Skeletal muscle cell (primary cell): ENCODE measurements at regions not wholly inside any gene's neighbourhood (a gene's known extent, or its start where the extent isn't known, plus 50 kb on each side); places are given as distances from the start of the nearest gene placed in this dataset.

Experiments used
- DNase-seq: peaks from one replicate; pipeline ENCODE4 v3.0.0-alpha.2; 2010; ENCODE audit warnings: low read depth
- H3K4me3 ChIP-seq: 2 replicates; pipeline ENCODE4 v1.5.1; 2011; ENCODE audit warnings: low read depth, mild to moderate bottlenecking, control low read depth, low read length, moderate library complexity

GRCh38 chr15:68871507-68871906 is 50.8 kb upstream of the ANP32A start:
- no peak for DNase-seq
- no peak overlapping the region for H3K4me3 ChIP-seq

GRCh38 chr15:68874788-68875187 is 54.1 kb upstream of the ANP32A start:
- H3K4me3 ChIP-seq, result no peak overlapping the region
- DNase-seq, result no peak

- H3K4me3 ChIP-seq, result peak overlapping the region; percentile 34
- peak; percentile 72 for DNase-seq
These were observed 54.8 kb upstream of the SPESP1 start for GRCh38 chr15:68875377-68876116.

- H3K4me3 ChIP-seq, result no peak overlapping the region
- no peak for DNase-seq
These were observed 52.7 kb upstream of the SPESP1 start for GRCh38 chr15:68877626-68878025.

GRCh38 chr15:68880382-68880781 is 49.9 kb upstream of the SPESP1 start:
- no peak for DNase-seq
- H3K4me3 ChIP-seq, result no peak overlapping the region
